ENCODE measurements at regions not wholly inside any gene's neighbourhood (a gene's known extent, or its start where the extent isn't known, plus 50 kb on each side); places are given as distances from the start of the nearest gene placed in this dataset.

- Histone ChIP-seq H3K9me3 (ENCODE audit: control insufficient read depth in 2 of 3, insufficient read depth in 1 of 3, low read length in 3 of 3) (no peaks in the 10 kb centered on the region), H3K36me3 (ENCODE audit: control insufficient read depth in 2 of 3, insufficient read depth in 3 of 3, low read length in 3 of 3) (no peaks in the 10 kb centered on the region), H3K27ac (ENCODE audit: low read depth in 2 of 2, low read length in 2 of 2) (no peak overlapping the region), H3K9ac (ENCODE audit: low read length in 3 of 3) (no peak overlapping the region), H3K27me3 (ENCODE audit: control insufficient read depth, insufficient read depth, low read length) (no peaks in the 10 kb centered on the region), H3K4me1 (ENCODE audit: control insufficient read depth in 2 of 3, insufficient read depth in 2 of 3, low read depth in 1 of 3, low read length in 3 of 3) (no peaks in the 10 kb centered on the region), H3K4me3 (ENCODE audit: low read length in 3 of 3) (no peak overlapping the region)
- DNase-seq (peak in 3 of 5 donors; percentile 41 to 71 (median 66)), FAIRE-seq (no peak)
- intact Hi-C loops (cut with DNase I) = no loop called here
- no peak for TF ChIP-seq CTCF (IDR thresholded peaks at IDR 0.05; ENCODE audit: borderline replicate concordance, extremely low read depth, insufficient read depth)
Observed at GRCh38 chr16:54568906-54569807, 282.6 kb upstream of the IRX3 start.

GRCh38 chr16:54564841-54565240 lies 278.3 kb upstream of the IRX3 start:
- no peaks in the 10 kb centered on the region for H3K4me1 ChIP-seq (ENCODE audit: control insufficient read depth in 2 of 3, insufficient read depth in 2 of 3, low read depth in 1 of 3, low read length in 3 of 3)
- no peaks in the 10 kb centered on the region for H3K9me3 ChIP-seq (ENCODE audit: control insufficient read depth in 2 of 3, insufficient read depth in 1 of 3, low read length in 3 of 3)
- no peak overlapping the region for H3K27ac ChIP-seq (ENCODE audit: low read depth in 2 of 2, low read length in 2 of 2)
- H3K9ac ChIP-seq (ENCODE audit: low read length in 3 of 3) = no peak overlapping the region
- no peak for TF ChIP-seq CTCF (IDR thresholded peaks at IDR 0.05; ENCODE audit: borderline replicate concordance, extremely low read depth, insufficient read depth)
- no peak overlapping the region for H3K4me3 ChIP-seq (ENCODE audit: low read length in 3 of 3)
- H3K36me3 ChIP-seq (ENCODE audit: control insufficient read depth in 2 of 3, insufficient read depth in 3 of 3, low read length in 3 of 3) = no peaks in the 10 kb centered on the region
- no peak for FAIRE-seq
- intact Hi-C loops (cut with DNase I) = no loop called here
- H3K27me3 ChIP-seq (ENCODE audit: control insufficient read depth, insufficient read depth, low read length) = no peaks in the 10 kb centered on the region
- no peak for DNase-seq

GRCh38 chr16:54554581-54554980 lies 268.0 kb upstream of the IRX3 start:
- H3K4me3 ChIP-seq (ENCODE audit: low read length in 3 of 3) = no peak overlapping the region
- intact Hi-C loops (cut with DNase I) = no loop called here
- H3K9ac ChIP-seq (ENCODE audit: low read length in 3 of 3) = no peak overlapping the region
- H3K27me3 ChIP-seq (ENCODE audit: control insufficient read depth, insufficient read depth, low read length) = no peaks in the 10 kb centered on the region
- DNase-seq (no peak), FAIRE-seq (no peak)
- H3K9me3 ChIP-seq (ENCODE audit: control insufficient read depth in 2 of 3, insufficient read depth in 1 of 3, low read length in 3 of 3) = peaks cover 0 to 3% (median 0%) of the 10 kb centered on the region in 3 donors
- H3K27ac ChIP-seq (ENCODE audit: low read depth in 2 of 2, low read length in 2 of 2) = no peak overlapping the region
- TF ChIP-seq CTCF (IDR thresholded peaks at IDR 0.05; ENCODE audit: borderline replicate concordance, extremely low read depth, insufficient read depth) = no peak
- H3K4me1 ChIP-seq (ENCODE audit: control insufficient read depth in 2 of 3, insufficient read depth in 2 of 3, low read depth in 1 of 3, low read length in 3 of 3) = no peaks in the 10 kb centered on the region
- no peaks in the 10 kb centered on the region for H3K36me3 ChIP-seq (ENCODE audit: control insufficient read depth in 2 of 3, insufficient read depth in 3 of 3, low read length in 3 of 3)
